NB4 (cell line): ENCODE measurements at regions not wholly inside any gene's neighbourhood (a gene's known extent, or its start where the extent isn't known, plus 50 kb on each side); places are given as distances from the start of the nearest gene placed in this dataset.

ENCODE experiments used
- MYC ChIP-seq: IDR thresholded peaks from 2 replicates; pipeline ENCODE4 v1.6.1; 2011; ENCODE audit warnings: low read depth, low read length
- TF ChIP-seq, protein P1 (sequence below): IDR thresholded peaks from one replicate; pipeline ENCODE4 v1.5.1; 2012; ENCODE audit warnings: low read depth, low read length

- TF ChIP-seq, protein P1, sequence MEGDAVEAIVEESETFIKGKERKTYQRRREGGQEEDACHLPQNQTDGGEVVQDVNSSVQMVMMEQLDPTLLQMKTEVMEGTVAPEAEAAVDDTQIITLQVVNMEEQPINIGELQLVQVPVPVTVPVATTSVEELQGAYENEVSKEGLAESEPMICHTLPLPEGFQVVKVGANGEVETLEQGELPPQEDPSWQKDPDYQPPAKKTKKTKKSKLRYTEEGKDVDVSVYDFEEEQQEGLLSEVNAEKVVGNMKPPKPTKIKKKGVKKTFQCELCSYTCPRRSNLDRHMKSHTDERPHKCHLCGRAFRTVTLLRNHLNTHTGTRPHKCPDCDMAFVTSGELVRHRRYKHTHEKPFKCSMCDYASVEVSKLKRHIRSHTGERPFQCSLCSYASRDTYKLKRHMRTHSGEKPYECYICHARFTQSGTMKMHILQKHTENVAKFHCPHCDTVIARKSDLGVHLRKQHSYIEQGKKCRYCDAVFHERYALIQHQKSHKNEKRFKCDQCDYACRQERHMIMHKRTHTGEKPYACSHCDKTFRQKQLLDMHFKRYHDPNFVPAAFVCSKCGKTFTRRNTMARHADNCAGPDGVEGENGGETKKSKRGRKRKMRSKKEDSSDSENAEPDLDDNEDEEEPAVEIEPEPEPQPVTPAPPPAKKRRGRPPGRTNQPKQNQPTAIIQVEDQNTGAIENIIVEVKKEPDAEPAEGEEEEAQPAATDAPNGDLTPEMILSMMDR: no peak
- no peak for TF ChIP-seq MYC
These were observed 68.5 kb upstream of the CEP78 start for GRCh38 chr9:78167356-78167755.
